Upper lobe of left lung (tissue), 6 donors: ENCODE measurements at regions not wholly inside any gene's neighbourhood (a gene's known extent, or its start where the extent isn't known, plus 50 kb on each side); places are given as distances from the start of the nearest gene placed in this dataset.
A peak's percentile ranks its signal among the peaks of the same experiment; 100 is the strongest.

Experiments
- ATAC-seq, 2 donors: fragments of 200-7000 bp; cut with Tn5 transposase; one replicate each; pipeline ENCODE4 v1.9.1; 2022; ENCODE audit warnings: mild to moderate bottlenecking in 2 of 2, moderate library complexity in 2 of 2; ENCODE audit not compliant: low FRiP score in 2 of 2
- DNase-seq, 2 donors: peaks; one replicate each; pipeline ENCODE4 v3.0.0-alpha.2; 2019 to 2020
- H3K27ac ChIP-seq, 4 donors: fragments of 200-600 bp; sonication (generic); one replicate each; pipeline ENCODE4 v1.5.1; 2016 to 2019
- H3K27me3 ChIP-seq, 4 donors: fragments of 200-600 bp; sonication (generic); one replicate each; pipeline ENCODE4 v1.5.1; 2017 to 2019
- H3K36me3 ChIP-seq, 4 donors: fragments of 200-600 bp; sonication (generic); one replicate each; pipeline ENCODE4 v1.5.1; 2016 to 2019
- H3K4me1 ChIP-seq, 4 donors: fragments of 200-600 bp; sonication (generic); one replicate each; pipeline ENCODE4 v1.5.1; 2018 to 2019
- H3K4me3 ChIP-seq, 4 donors: fragments of 200-600 bp; sonication (generic); one replicate each; pipeline ENCODE4 v1.5.1; 2017 to 2019; ENCODE audit warnings: mild to moderate bottlenecking in 2 of 4, moderate library complexity in 1 of 4
- H3K9me3 ChIP-seq, 4 donors: fragments of 200-600 bp; sonication (generic); one replicate each; pipeline ENCODE4 v1.5.1; 2018 to 2019
- CTCF ChIP-seq, 6 experiments: fragments of 450-650 bp in 4 of 6; fragments of 200-600 bp in 2 of 6; sonication (generic) in 2 of 6; IDR thresholded peaks; one replicate each; pipeline ENCODE4 v1.5.1; 2016 to 2019; ENCODE audit warnings: antibody characterized with exemption in 6 of 6
- EP300 ChIP-seq, 4 donors: sonication (generic); formaldehyde crosslinking; IDR thresholded peaks; one replicate each; pipeline ENCODE4 v1.5.1; 2017; ENCODE audit warnings: antibody characterized with exemption in 4 of 4, control low read depth in 2 of 4
- POLR2A ChIP-seq, 4 donors: fragments of 450-650 bp; IDR thresholded peaks; one replicate each; pipeline ENCODE4 v1.5.1; 2016 to 2017; ENCODE audit warnings: antibody characterized with exemption in 4 of 4, mild to moderate bottlenecking in 2 of 4
- POLR2AphosphoS5 ChIP-seq, 2 donors: sonication (generic); formaldehyde crosslinking; IDR thresholded peaks; one replicate each; pipeline ENCODE4 v1.5.1; 2017; ENCODE audit warnings: antibody characterized with exemption in 2 of 2
- WGBS, 2 donors: methylation state at CpG; one replicate each; pipeline ENCODE4 v1.1.5; 2017 to 2018; 5-methylcytosine and 5-hydroxymethylcytosine counted together
- donor health status: DM: no; HTN: no; CAD: no; lungs with moderate emphysema.
- donor health status: DM: no; HTN: yes; CAD: no; lungs with severe emphysema.

DNA sequence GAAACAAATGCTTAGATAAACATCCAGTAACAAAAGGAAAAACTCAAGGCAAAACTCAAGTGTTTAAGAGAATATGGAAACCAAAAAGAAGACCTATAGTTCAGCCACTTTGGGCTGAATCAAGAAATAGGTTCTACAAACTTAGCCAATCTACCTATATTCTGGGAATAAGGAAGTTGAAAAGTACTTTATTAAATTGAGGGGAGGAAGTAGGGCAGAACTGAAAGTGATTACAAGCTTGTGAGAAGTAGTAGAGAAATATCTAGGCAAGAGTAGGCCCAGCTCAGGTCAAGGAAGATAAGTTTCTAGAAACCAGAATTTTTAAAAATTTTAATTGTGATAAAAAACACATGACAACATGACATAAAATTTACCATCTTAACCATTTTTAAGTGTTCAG, 384.8 kb upstream of the PCSK5 start:
- ATAC-seq, result peak in 1 of 2 donors; percentile 58
- Histone ChIP-seq H3K27ac (no peak overlapping the region), H3K27me3 (no peaks in the 10 kb centered on the region)

GRCh38 chr9:75529463-75529862, 361.0 kb upstream of the PCSK5 start:
- TF ChIP-seq POLR2AphosphoS5 (IDR thresholded peaks at IDR 0.05) (no peak), CTCF (IDR thresholded peaks at IDR 0.05) (no peak), POLR2A (IDR thresholded peaks at IDR 0.05) (no peak), EP300 (IDR thresholded peaks at IDR 0.05) (no peak)
- DNase-seq (no peak), ATAC-seq (no peak)
- H3K36me3 ChIP-seq, result no peaks in the 10 kb centered on the region
- no peaks in the 10 kb centered on the region for H3K9me3 ChIP-seq
- no peaks in the 10 kb centered on the region for H3K4me1 ChIP-seq
- H3K4me3 ChIP-seq, result no peak overlapping the region
- no peak overlapping the region for H3K27ac ChIP-seq
- no peaks in the 10 kb centered on the region for H3K27me3 ChIP-seq

More for the DNA sequence above, 384.8 kb upstream of the PCSK5 start:
- H3K9me3 ChIP-seq, result peaks cover 0 to 4% (median 1%) of the 10 kb centered on the region in 4 donors
- no peak overlapping the region for H3K4me3 ChIP-seq
- no peak for TF ChIP-seq CTCF (IDR thresholded peaks at IDR 0.05)
- no peak for TF ChIP-seq EP300 (IDR thresholded peaks at IDR 0.05)
- TF ChIP-seq POLR2A (IDR thresholded peaks at IDR 0.05), result no peak
- TF ChIP-seq POLR2AphosphoS5 (IDR thresholded peaks at IDR 0.05), result no peak
- H3K36me3 ChIP-seq, result no peaks in the 10 kb centered on the region
- DNase-seq, result no peak
- peaks cover under 1 to 14% (median 5%) of the 10 kb centered on the region in 4 donors for H3K4me1 ChIP-seq

GRCh38 chr9:75531588-75531987, 358.9 kb upstream of the PCSK5 start:
- no peak overlapping the region for H3K4me3 ChIP-seq
- no peak for ATAC-seq

GRCh38 chr9:75532233-75533050, 358.0 kb upstream of the PCSK5 start:
- Histone ChIP-seq H3K4me3 (no peak overlapping the region), H3K4me1 (no peaks in the 10 kb centered on the region), H3K27me3 (no peaks in the 10 kb centered on the region), H3K9me3 (no peaks in the 10 kb centered on the region), H3K27ac (no peak overlapping the region), H3K36me3 (no peaks in the 10 kb centered on the region)
- 42 to 53% methylated on average over 3 of the region's 3 CpGs for WGBS, 2 donors
- DNase-seq, result no peak
- ATAC-seq, result no peak
- no peak for TF ChIP-seq POLR2A (IDR thresholded peaks at IDR 0.05)
- no peak for TF ChIP-seq EP300 (IDR thresholded peaks at IDR 0.05)
- TF ChIP-seq POLR2AphosphoS5 (IDR thresholded peaks at IDR 0.05), result no peak
- TF ChIP-seq CTCF (IDR thresholded peaks at IDR 0.05), result no peak

More at GRCh38 chr9:75531588-75531987, 358.9 kb upstream of the PCSK5 start:
- no peaks in the 10 kb centered on the region for H3K4me1 ChIP-seq
- 84 to 96% methylated on average over 2 of the region's 2 CpGs for WGBS, 2 donors
- no peak for DNase-seq
- no peaks in the 10 kb centered on the region for H3K27me3 ChIP-seq
- H3K27ac ChIP-seq, result no peak overlapping the region
- no peaks in the 10 kb centered on the region for H3K36me3 ChIP-seq
- TF ChIP-seq CTCF (IDR thresholded peaks at IDR 0.05) (no peak), POLR2AphosphoS5 (IDR thresholded peaks at IDR 0.05) (no peak)
- no peaks in the 10 kb centered on the region for H3K9me3 ChIP-seq

- TF ChIP-seq POLR2A (IDR thresholded peaks at IDR 0.05) (no peak), POLR2AphosphoS5 (IDR thresholded peaks at IDR 0.05) (no peak), CTCF (IDR thresholded peaks at IDR 0.05) (no peak), EP300 (IDR thresholded peaks at IDR 0.05) (no peak)
- WGBS, 2 donors, result 87 to 96% methylated on average over 1 of the region's 1 CpG
- DNase-seq (no peak), ATAC-seq (peak in 1 of 2 donors; percentile 36)
- Histone ChIP-seq H3K36me3 (no peaks in the 10 kb centered on the region), H3K4me3 (no peak overlapping the region), H3K27ac (no peak overlapping the region), H3K4me1 (no peaks in the 10 kb centered on the region), H3K9me3 (no peaks in the 10 kb centered on the region), H3K27me3 (no peaks in the 10 kb centered on the region)
Measured at GRCh38 chr9:75539523-75539922, 350.9 kb upstream of the PCSK5 start.
